HL-60 (cell line): ENCODE measurements at regions not wholly inside any gene's neighbourhood (a gene's known extent, or its start where the extent isn't known, plus 50 kb on each side); places are given as distances from the start of the nearest gene placed in this dataset.

Experiments used
- GABPA ChIP-seq: IDR thresholded peaks from 2 replicates; pipeline ENCODE4 v1.6.1; 2012; ENCODE audit warnings: low read depth
- POLR2AphosphoS5 ChIP-seq: IDR thresholded peaks from 2 replicates; pipeline ENCODE4 v1.6.1; 2012; ENCODE audit warnings: low read depth
- REST ChIP-seq: IDR thresholded peaks from 2 replicates; pipeline ENCODE4 v1.6.1; 2012; ENCODE audit warnings: low read depth; ENCODE audit not compliant: insufficient replicate concordance
- SPI1 ChIP-seq: IDR thresholded peaks from 2 replicates; pipeline ENCODE4 v1.6.1; 2012; ENCODE audit warnings: low read depth, mild to moderate bottlenecking, borderline replicate concordance
- TF ChIP-seq, protein P1 (sequence below): IDR thresholded peaks from one replicate; pipeline ENCODE4 v1.5.1; 2011; ENCODE audit warnings: low read length, control low read depth, inconsistent platforms; ENCODE audit not compliant: insufficient read depth

DNA sequence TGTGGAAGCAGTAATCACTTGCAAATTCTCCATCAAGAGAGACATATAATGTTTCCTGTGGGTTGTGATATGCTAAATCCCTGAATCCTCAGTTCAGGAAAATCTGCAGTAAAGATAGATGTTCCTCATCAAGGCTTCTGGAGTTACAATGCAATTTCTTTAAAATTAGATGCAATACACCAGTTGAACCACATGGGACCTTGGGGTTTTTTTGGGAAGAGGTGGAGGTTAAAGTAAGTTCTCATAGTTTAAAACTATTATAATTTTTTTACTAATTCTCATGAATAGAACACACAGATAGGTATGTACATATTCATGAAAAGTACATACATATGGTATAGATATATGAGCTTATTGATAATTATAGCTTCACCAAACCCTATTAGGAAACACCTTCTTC, 496.2 kb downstream of the SATB2 start:
- TF ChIP-seq, protein P1, sequence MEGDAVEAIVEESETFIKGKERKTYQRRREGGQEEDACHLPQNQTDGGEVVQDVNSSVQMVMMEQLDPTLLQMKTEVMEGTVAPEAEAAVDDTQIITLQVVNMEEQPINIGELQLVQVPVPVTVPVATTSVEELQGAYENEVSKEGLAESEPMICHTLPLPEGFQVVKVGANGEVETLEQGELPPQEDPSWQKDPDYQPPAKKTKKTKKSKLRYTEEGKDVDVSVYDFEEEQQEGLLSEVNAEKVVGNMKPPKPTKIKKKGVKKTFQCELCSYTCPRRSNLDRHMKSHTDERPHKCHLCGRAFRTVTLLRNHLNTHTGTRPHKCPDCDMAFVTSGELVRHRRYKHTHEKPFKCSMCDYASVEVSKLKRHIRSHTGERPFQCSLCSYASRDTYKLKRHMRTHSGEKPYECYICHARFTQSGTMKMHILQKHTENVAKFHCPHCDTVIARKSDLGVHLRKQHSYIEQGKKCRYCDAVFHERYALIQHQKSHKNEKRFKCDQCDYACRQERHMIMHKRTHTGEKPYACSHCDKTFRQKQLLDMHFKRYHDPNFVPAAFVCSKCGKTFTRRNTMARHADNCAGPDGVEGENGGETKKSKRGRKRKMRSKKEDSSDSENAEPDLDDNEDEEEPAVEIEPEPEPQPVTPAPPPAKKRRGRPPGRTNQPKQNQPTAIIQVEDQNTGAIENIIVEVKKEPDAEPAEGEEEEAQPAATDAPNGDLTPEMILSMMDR: no peak
- TF ChIP-seq REST (no peak), GABPA (no peak), POLR2AphosphoS5 (no peak), SPI1 (no peak)
